H9 (cell line): ENCODE measurements at regions not wholly inside any gene's neighbourhood (a gene's known extent, or its start where the extent isn't known, plus 50 kb on each side); places are given as distances from the start of the nearest gene placed in this dataset.

Source experiments
- DNase-seq: peaks from one replicate; pipeline ENCODE4 v3.0.0-alpha.2; 2017
- H2AFZ ChIP-seq: one replicate; pipeline ENCODE4 v1.6.1; 2013; ENCODE audit warnings: mild to moderate bottlenecking, low read length, control low read depth, moderate library complexity
- H2AK5ac ChIP-seq: 2 replicates; pipeline ENCODE4 v1.6.1; 2013; ENCODE audit warnings: low read length, control low read depth, mixed read lengths; ENCODE audit not compliant: insufficient read length
- H2BK120ac ChIP-seq: one replicate; pipeline ENCODE4 v1.6.1; 2013; ENCODE audit warnings: low read depth, mild to moderate bottlenecking, low read length, control low read depth, inconsistent platforms; ENCODE audit not compliant: poor library complexity, severe bottlenecking
- H2BK12ac ChIP-seq: 2 replicates; pipeline ENCODE4 v1.6.1; 2013; ENCODE audit warnings: low read length, control low read depth, mixed read lengths, low read depth; ENCODE audit not compliant: insufficient read length
- H2BK15ac ChIP-seq: 2 replicates; pipeline ENCODE4 v1.6.1; 2013; ENCODE audit warnings: low read depth, low read length, control low read depth
- H2BK20ac ChIP-seq: one replicate; pipeline ENCODE4 v1.6.1; 2013; ENCODE audit warnings: low read depth, mild to moderate bottlenecking, low read length, control low read depth, inconsistent platforms; ENCODE audit not compliant: poor library complexity, severe bottlenecking
- H2BK5ac ChIP-seq: 2 replicates; pipeline ENCODE4 v1.6.1; 2013; ENCODE audit warnings: low read length, control low read depth, mixed read lengths; ENCODE audit not compliant: insufficient read length
- H3K14ac ChIP-seq: 2 replicates; pipeline ENCODE4 v1.6.1; 2013; ENCODE audit warnings: low read length, control low read depth; ENCODE audit not compliant: insufficient read depth
- H3K18ac ChIP-seq: 2 replicates; pipeline ENCODE4 v1.6.1; 2013; ENCODE audit warnings: low read depth, mild to moderate bottlenecking, mixed read lengths, low read length, control low read depth; ENCODE audit not compliant: insufficient read length
- H3K23ac ChIP-seq: 2 replicates; pipeline ENCODE4 v1.6.1; 2013; ENCODE audit warnings: low read length, control low read depth, mixed read lengths, low read depth; ENCODE audit not compliant: insufficient read length
- H3K23me2 ChIP-seq: 2 replicates; pipeline ENCODE4 v1.6.1; 2013; ENCODE audit warnings: low read depth, mild to moderate bottlenecking, mixed read lengths, low read length, control low read depth; ENCODE audit not compliant: insufficient read length, poor library complexity, severe bottlenecking
- H3K27ac ChIP-seq: 2 replicates; pipeline ENCODE4 v1.5.1; 2013; ENCODE audit warnings: low read length, control low read depth, mixed read lengths, low read depth; ENCODE audit not compliant: insufficient read length
- H3K27me3 ChIP-seq: 2 replicates; pipeline ENCODE4 v1.6.1; 2013; ENCODE audit warnings: low read length, control low read depth, inconsistent platforms; ENCODE audit not compliant: insufficient read depth
- H3K4ac ChIP-seq: 2 replicates; pipeline ENCODE4 v1.6.1; 2013; ENCODE audit warnings: low read depth, mild to moderate bottlenecking, control low read depth, inconsistent platforms, low read length, moderate library complexity
- H3K4me1 ChIP-seq: 2 replicates; pipeline ENCODE4 v1.6.1; 2013; ENCODE audit warnings: low read length, control low read depth, inconsistent platforms; ENCODE audit not compliant: insufficient read depth
- H3K4me2 ChIP-seq: 2 replicates; pipeline ENCODE4 v1.6.1; 2013; ENCODE audit warnings: low read length, control low read depth, mixed read lengths; ENCODE audit not compliant: insufficient read length, insufficient read depth
- H3K56ac ChIP-seq: 2 replicates; pipeline ENCODE4 v1.6.1; 2013; ENCODE audit warnings: low read depth, mild to moderate bottlenecking, mixed read lengths, low read length, control low read depth; ENCODE audit not compliant: insufficient read length
- H3K79me1 ChIP-seq: 2 replicates; pipeline ENCODE4 v1.6.1; 2013; ENCODE audit warnings: low read depth, mild to moderate bottlenecking, moderate library complexity, low read length, control low read depth, inconsistent platforms; ENCODE audit not compliant: insufficient read depth, poor library complexity, severe bottlenecking
- H3K79me2 ChIP-seq: 2 replicates; pipeline ENCODE4 v1.6.1; 2013; ENCODE audit warnings: low read length, control low read depth, inconsistent platforms; ENCODE audit not compliant: insufficient read depth
- H3K9ac ChIP-seq: 2 replicates; pipeline ENCODE4 v1.6.1; 2013; ENCODE audit warnings: low read length, control low read depth, mixed read lengths; ENCODE audit not compliant: insufficient read length; ENCODE audit errors: extremely low read depth
- H3K9me3 ChIP-seq: one replicate; pipeline ENCODE4 v1.6.1; 2013; ENCODE audit warnings: low read depth, low read length, inconsistent platforms; ENCODE audit not compliant: control insufficient read depth
- H3T11ph ChIP-seq: one replicate; pipeline ENCODE4 v1.6.1; 2013; ENCODE audit warnings: mild to moderate bottlenecking, low read length, control low read depth, inconsistent platforms
- H4K20me1 ChIP-seq: one replicate; pipeline ENCODE4 v1.6.1; 2013; ENCODE audit not compliant: control insufficient read depth, insufficient read length, insufficient read depth
- H4K5ac ChIP-seq: 2 replicates; pipeline ENCODE4 v1.6.1; 2013; ENCODE audit warnings: low read depth, mild to moderate bottlenecking, mixed read lengths, low read length, control low read depth; ENCODE audit not compliant: insufficient read length
- H4K8ac ChIP-seq: replicated peaks from 2 replicates; pipeline ENCODE4 v1.6.1; 2013; ENCODE audit warnings: low read length, control low read depth, mixed read lengths, low read depth; ENCODE audit not compliant: insufficient read length
- H4K91ac ChIP-seq: 2 replicates; pipeline ENCODE4 v1.6.1; 2013; ENCODE audit warnings: low read depth, mild to moderate bottlenecking, moderate library complexity, mixed read lengths, low read length, control low read depth; ENCODE audit not compliant: insufficient read length
- H3K27ac Mint-ChIP-seq, 3 experiments: 2 replicates in 2 of 3; 3 replicates in 1 of 3; pipeline ENCODE4 v1.8.0; 2020 to 2021; ENCODE audit warnings: mixed read lengths in 3 of 3, mild to moderate bottlenecking in 1 of 3, moderate library complexity in 1 of 3
- H3K27me3 Mint-ChIP-seq: 2 replicates; pipeline ENCODE4 v1.8.0; 2021; ENCODE audit warnings: low read depth, mild to moderate bottlenecking, moderate library complexity, mixed read lengths
- H3K36me3 Mint-ChIP-seq, 3 experiments: 2 replicates in 2 of 3; 3 replicates in 1 of 3; pipeline ENCODE4 v1.8.0; 2020 to 2021; ENCODE audit warnings: low read depth in 3 of 3, mixed read lengths in 3 of 3; ENCODE audit not compliant: insufficient read depth in 1 of 3
- H3K4me1 Mint-ChIP-seq, 2 experiments: 2 replicates each; pipeline ENCODE4 v1.8.0; 2020; ENCODE audit warnings: mixed read lengths in 2 of 2
- H3K4me3 Mint-ChIP-seq, 2 experiments: 2 replicates in 1 of 2; 3 replicates in 1 of 2; pipeline ENCODE4 v1.8.0; 2020 to 2021; ENCODE audit warnings: mild to moderate bottlenecking in 2 of 2, mixed read lengths in 2 of 2, moderate library complexity in 1 of 2
- H3K9me3 Mint-ChIP-seq, 2 experiments: 2 replicates in 1 of 2; 3 replicates in 1 of 2; pipeline ENCODE4 v1.8.0; 2020; ENCODE audit warnings: mild to moderate bottlenecking in 2 of 2, mixed read lengths in 2 of 2, moderate library complexity in 1 of 2
- CTCF ChIP-seq: fragments of 200-600 bp; sonication (generic); conservative IDR thresholded peaks from 3 replicates; pipeline ENCODE4 v1.8.0; 2021; ENCODE audit warnings: antibody characterized with exemption, mild to moderate bottlenecking
- WGBS: extraction: QIAGEN DNeasy Blood & Tissue Kit; methylation state at CpG from one replicate; pipeline ENCODE4 v1.1.7; 2013; ENCODE audit warnings: missing lambda C conversion rate, low lambda C conversion rate, mixed read lengths; ENCODE audit not compliant: insufficient read length; ENCODE audit errors: extremely low coverage; 5-methylcytosine and 5-hydroxymethylcytosine counted together

GRCh38 chr2:121153516-121153915 lies 131.5 kb downstream of the TFCP2L1 start:
- H2BK5ac ChIP-seq, result no peak overlapping the region
- no peak overlapping the region for H2BK15ac ChIP-seq
- H3K27ac ChIP-seq, result no peak overlapping the region
- no peak overlapping the region for H4K5ac ChIP-seq
- no peak overlapping the region for H3K14ac ChIP-seq
- H2BK12ac ChIP-seq, result no peak overlapping the region
- H2AK5ac ChIP-seq, result no peak overlapping the region
- H2AFZ ChIP-seq, result no peak overlapping the region
- no peak for DNase-seq
- no peak for TF ChIP-seq CTCF
- H3K27me3 ChIP-seq, result no peaks in the 10 kb centered on the region
- H3K4ac ChIP-seq, result no peak overlapping the region
- H3K18ac ChIP-seq, result no peak overlapping the region
- peaks cover 12% of the 10 kb centered on the region for H3K9me3 ChIP-seq
- H3K79me2 ChIP-seq, result no peaks in the 10 kb centered on the region
- WGBS, result no CpG with 5 or more reads among the region's 6 CpGs
- H3K23me2 ChIP-seq, result no peaks in the 10 kb centered on the region
- Mint-ChIP-seq H3K36me3 (peaks cover 6 to 13% (median 8%) of the 10 kb centered on the region in 3 experiments; a peak in 4 of 7 replicates), H3K4me1 (0 out of 4 replicates have a peak, but pooled peaks cover 0 to 3% of the 10 kb centered on the region in 2 experiments), H3K4me3 (no peak overlapping the region), H3K9me3 (peaks cover 20 to 23% of the 10 kb centered on the region in 2 experiments), H3K27ac (no peak overlapping the region), H3K27me3 (peaks cover 11% of the 10 kb centered on the region)
- H3K23ac ChIP-seq, result no peak overlapping the region
- no peak overlapping the region for H4K91ac ChIP-seq
- no peak overlapping the region for H3K56ac ChIP-seq
- H3K4me2 ChIP-seq, result no peak overlapping the region
- H2BK20ac ChIP-seq, result no peak overlapping the region
- no peaks in the 10 kb centered on the region for H3K79me1 ChIP-seq
- H3K9ac ChIP-seq, result no peak overlapping the region
- no peak overlapping the region for H3T11ph ChIP-seq
- no peaks in the 10 kb centered on the region for H4K20me1 ChIP-seq
- H3K4me1 ChIP-seq, result no peaks in the 10 kb centered on the region
- H2BK120ac ChIP-seq, result no peak overlapping the region
- no peak overlapping the region for H4K8ac ChIP-seq
